NCI-H2081 (cell line): ENCODE measurements at regions not wholly inside any gene's neighbourhood (a gene's known extent, or its start where the extent isn't known, plus 50 kb on each side); places are given as distances from the start of the nearest gene placed in this dataset.

Experiments used
- DNase-seq, 2 experiments: peaks; one replicate each; lab custom pipeline; 2025; lab: John Stamatoyannopoulos, UW

DNA sequence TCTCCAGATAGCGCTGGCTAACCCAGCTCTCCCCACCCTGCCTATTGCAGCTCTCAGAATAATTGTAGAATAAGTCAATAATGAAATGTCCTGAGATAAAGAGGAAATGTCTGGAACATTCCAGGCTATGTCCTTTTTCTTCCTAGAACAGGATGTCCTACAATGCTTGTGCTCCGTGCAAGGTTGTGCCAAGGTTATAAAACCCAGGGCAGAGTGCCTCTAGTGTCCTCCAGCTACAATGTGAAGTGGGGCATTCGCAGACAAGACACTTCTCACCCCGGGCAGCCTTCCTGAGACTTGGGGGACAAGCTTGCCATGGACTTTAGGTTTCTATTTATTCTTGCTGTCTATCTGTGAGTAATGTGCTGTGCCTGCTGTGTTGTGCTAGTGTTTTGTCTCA is 900.6 kb downstream of the TUSC7 start:
- DNase-seq = no peak

- peak; percentile 28 to 86 for DNase-seq
These were observed 901.6 kb downstream of the TUSC7 start for GRCh38 chr3:117611211-117611610.

GRCh38 chr3:117616227-117616626 is 906.6 kb downstream of the TUSC7 start:
- no peak for DNase-seq

DNA sequence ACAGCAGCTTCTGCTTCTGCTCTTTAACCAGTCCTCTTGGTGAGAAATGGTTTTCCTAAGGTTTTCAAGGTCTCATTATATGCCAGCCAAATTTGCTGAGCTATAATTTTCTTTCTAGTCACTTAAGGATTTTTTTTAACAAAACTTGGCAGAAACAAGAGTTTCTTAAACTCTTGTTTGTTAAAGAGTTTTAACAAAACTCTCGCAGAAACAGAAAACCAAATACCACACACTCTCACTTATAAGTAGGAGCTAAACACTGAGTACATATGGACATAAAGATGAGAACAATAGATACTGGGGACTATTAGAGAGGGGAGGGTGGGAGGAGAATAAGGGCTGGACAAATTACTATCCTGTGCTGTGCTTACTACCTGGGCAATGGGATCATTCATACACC is 908.3 kb downstream of the TUSC7 start:
- no peak for DNase-seq

DNA sequence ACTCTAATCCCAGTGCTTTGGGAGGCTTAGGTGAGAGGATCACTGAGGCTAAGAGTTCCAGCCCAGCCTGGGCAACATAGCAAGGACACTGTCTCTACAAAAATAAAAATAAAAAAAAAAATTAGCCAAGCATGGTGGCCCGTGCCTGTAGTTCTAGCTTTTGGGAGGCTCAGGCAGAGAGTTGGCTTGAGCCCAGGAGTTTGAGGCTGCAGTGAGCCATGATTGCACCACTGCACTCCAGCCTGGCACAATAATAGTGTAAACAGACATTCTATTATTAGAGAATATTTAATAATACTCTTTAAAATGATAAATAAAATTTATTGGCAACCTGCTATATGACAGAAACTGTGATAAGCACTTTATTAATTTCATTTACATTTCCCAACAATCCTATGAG is 908.9 kb downstream of the TUSC7 start:
- no peak for DNase-seq

- DNase-seq = no peak
These were observed 910.2 kb downstream of the TUSC7 start for GRCh38 chr3:117619805-117620204.

- no peak for DNase-seq
These were observed 912.7 kb downstream of the TUSC7 start for GRCh38 chr3:117622171-117622841.

- DNase-seq = no peak
These were observed 914.8 kb downstream of the TUSC7 start for GRCh38 chr3:117624424-117624823.

- DNase-seq = no peak
These were observed 915.6 kb downstream of the TUSC7 start for GRCh38 chr3:117625174-117625573.

DNA sequence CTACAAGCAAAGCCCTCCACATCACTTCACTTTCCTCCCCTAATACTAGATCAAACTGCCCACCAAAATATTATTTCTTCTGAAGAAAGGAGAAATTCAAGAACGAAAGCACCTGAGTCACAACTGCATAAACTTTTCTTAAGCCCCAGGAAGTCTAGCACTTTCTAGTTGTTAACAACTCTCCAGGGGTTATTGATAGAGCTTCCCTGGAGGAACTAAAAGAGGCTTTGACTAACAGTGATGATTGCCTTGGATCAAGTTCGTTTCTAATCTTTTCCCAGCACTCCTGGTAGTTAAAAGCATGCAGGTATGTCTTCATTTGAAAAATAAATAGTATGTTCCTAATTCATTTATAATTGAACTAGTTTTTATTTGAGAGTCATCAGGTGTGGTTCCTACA is 917.0 kb downstream of the TUSC7 start:
- DNase-seq = no peak

GRCh38 chr3:117628823-117629291 is 919.3 kb downstream of the TUSC7 start:
- DNase-seq = peak; percentile 84 to 94

- no peak for DNase-seq
These were observed 919.9 kb downstream of the TUSC7 start for GRCh38 chr3:117629505-117629904.

GRCh38 chr3:117630469-117630868 is 920.9 kb downstream of the TUSC7 start:
- DNase-seq = no peak

- peak; percentile 32 to 62 for DNase-seq
These were observed 921.3 kb downstream of the TUSC7 start for GRCh38 chr3:117630885-117631284.

DNA sequence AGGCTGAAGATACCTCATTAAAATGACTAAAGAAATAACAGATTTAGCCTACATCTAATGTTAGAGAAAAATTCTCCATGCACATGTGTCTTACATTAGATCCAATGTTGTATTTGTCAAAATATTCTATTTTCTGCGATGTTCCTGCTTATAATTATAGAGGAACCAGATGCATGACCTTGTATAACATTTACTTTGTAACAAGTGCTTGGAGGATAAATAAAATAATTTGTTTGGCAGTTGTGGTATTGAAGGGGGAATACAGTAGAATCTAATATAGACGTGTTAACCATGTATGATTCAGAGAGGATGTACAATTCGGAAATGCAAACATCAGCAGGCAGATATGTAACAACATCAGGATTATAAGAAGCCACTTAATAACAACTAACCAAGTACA is 922.2 kb downstream of the TUSC7 start:
- no peak for DNase-seq

DNA sequence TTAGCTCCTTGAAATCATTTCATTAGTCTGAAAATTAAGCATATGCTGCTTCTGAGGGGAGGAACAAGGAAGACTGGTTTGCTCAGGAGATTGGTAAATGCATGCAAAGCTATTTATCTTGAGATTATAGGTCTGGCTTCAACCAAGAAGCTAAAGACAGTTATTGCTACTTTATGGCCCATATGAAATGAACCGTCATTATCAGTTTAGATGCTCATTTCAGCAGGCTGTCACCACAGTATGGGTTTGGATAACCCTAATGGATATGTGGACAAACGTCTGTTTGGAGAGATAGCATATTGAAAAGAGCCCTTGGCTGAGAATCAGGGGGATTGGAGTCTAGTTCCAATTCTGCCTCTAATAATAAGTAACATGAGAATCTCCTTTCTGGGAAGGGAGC is 922.6 kb downstream of the TUSC7 start:
- DNase-seq = peak; percentile 1 to 41

GRCh38 chr3:117633207-117633606 is 923.6 kb downstream of the TUSC7 start:
- DNase-seq = no peak

DNA sequence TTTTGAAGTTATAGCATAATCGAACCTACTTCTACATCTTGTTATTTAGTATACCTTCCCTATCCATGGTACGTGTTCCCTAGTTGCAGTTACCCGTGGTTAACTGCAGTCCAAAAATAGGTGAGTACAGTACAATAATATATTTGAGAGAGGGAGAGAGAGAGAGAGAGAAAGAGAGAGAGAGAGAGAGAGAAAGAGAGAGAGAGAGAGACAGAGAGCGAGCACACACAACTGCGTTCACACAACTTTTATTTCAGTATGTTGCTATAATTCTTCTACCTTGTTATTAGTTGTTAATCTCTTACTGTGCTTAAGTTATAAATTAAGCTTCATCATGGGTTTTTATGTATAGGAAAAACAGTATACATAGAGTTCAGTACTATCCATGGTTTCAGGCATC is 928.1 kb downstream of the TUSC7 start:
- no peak for DNase-seq

DNA sequence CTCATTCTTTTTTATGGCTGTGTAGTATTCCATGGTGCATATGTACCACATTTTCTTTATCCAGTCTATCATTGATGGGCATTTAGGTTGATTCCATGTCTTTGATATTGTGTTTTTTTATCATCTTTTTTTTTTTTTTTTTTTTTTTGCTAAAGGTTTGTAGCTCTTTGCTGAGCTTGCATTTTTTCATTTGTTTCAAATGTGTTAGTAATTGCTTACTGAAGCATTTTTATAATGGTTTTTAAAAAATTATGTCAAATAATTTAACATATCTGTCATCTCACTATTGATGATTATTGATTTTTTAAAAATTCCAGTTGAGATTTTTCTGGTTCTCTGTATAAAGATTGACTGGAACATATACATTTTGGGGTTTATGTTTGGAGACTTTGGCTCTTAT is 934.6 kb downstream of the TUSC7 start:
- no peak for DNase-seq

GRCh38 chr3:117645561-117646242 is 936.1 kb downstream of the TUSC7 start:
- DNase-seq = no peak

DNA sequence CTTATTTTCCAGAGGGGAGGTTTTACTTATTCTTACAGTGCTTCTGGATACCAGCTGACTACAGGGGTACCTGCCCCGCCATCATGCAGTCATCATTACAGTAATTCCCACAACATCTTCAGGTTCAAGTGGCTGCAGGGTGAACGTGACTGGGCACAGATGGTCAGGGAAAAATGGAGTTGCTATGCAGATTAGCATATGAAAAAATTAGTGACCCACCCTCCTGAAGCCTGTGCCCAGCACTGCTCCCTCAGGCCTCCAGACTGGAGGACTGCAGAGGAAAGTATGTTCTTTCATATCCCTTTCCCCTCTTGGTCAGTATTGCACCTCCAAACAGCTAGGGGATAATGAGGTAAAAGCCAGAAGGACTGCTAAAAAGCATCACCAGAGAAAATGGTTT is 937.9 kb downstream of the TUSC7 start:
- DNase-seq = no peak

- DNase-seq = no peak
These were observed 941.7 kb downstream of the TUSC7 start for GRCh38 chr3:117651246-117651645.

DNA sequence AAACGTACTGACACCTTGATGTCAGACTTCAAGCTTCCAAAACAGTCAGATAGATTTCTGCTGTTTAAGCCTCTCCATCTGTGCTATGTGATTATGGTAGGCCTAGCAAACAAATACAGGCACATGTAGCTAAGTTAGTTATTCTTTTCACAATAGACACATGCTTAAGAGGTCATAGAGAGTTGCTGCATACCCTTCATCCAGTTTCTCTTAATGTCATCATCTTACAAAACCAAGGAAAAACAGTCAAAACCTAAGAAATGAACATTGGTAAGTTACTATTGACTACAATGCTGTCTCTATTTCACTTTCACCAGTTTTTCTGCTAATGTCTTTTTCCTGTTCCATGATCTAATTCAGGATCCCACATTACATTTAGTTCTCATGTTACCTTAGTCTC is 946.8 kb downstream of the TUSC7 start:
- no peak for DNase-seq

DNA sequence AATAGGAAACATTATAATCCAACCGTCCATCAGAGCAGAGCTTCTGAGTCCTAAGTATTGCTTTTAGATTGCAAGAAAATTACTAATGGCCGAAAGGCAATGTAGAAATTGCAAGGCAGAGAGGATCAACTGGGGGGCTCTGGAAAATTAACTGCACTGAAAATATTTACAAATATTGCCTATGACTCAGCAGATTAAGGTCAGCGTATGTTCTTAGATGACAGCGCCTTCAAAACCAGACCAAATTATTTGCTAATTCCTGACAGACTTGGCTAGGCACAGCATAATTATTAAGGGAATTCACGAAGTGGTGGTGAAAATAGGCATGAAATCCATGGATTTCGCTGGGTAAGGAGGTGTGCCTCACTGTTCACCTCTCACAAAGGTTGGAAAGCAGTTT is 947.7 kb downstream of the TUSC7 start:
- no peak for DNase-seq
